Hepatocyte (in vitro differentiated cells): ENCODE measurements at regions not wholly inside any gene's neighbourhood (a gene's known extent, or its start where the extent isn't known, plus 50 kb on each side); places are given as distances from the start of the nearest gene placed in this dataset.
"Not testable (repeated sequence)": the region's sequence is repeated elsewhere in the genome, so short reads cannot be mapped to it uniquely, and the experiment has no call there.

Experiments used
- DNase-seq: peaks from one replicate; pipeline ENCODE4 v3.0.0-alpha.2; 2016; ENCODE audit warnings: low spot score
- H2AFZ ChIP-seq: fragments of 200-600 bp; sonication (generic); 2 replicates; pipeline ENCODE4 v1.6.0; 2016; ENCODE audit warnings: antibody characterized with exemption, mild to moderate bottlenecking
- H3K27ac ChIP-seq: fragments of 200-600 bp; sonication (generic); 2 replicates; pipeline ENCODE4 v1.5.1; 2016; ENCODE audit warnings: mild to moderate bottlenecking
- H3K27me3 ChIP-seq: fragments of 200-600 bp; sonication (generic); 2 replicates; pipeline ENCODE4 v1.6.1; 2016
- H3K36me3 ChIP-seq: fragments of 200-600 bp; sonication (generic); replicated peaks from 2 replicates; pipeline ENCODE4 v1.5.1; 2016; ENCODE audit warnings: low read depth; ENCODE audit not compliant: insufficient read depth
- H3K4me1 ChIP-seq: fragments of 200-600 bp; sonication (generic); 2 replicates; pipeline ENCODE4 v1.5.1; 2016; ENCODE audit warnings: mild to moderate bottlenecking, moderate library complexity; ENCODE audit not compliant: insufficient read depth
- H3K4me2 ChIP-seq: fragments of 200-600 bp; sonication (generic); 2 replicates; pipeline ENCODE4 v1.6.0; 2016
- H3K4me3 ChIP-seq: fragments of 200-600 bp; sonication (generic); 2 replicates; pipeline ENCODE4 v1.5.1; 2016; ENCODE audit warnings: mild to moderate bottlenecking
- H3K79me2 ChIP-seq: fragments of 200-600 bp; sonication (generic); 2 replicates; pipeline ENCODE4 v1.6.0; 2017; ENCODE audit warnings: mild to moderate bottlenecking
- H3K9me2 ChIP-seq: fragments of 200-600 bp; sonication (generic); replicated peaks from 2 replicates; pipeline ENCODE4 v1.6.0; 2017; ENCODE audit warnings: mild to moderate bottlenecking; ENCODE audit not compliant: insufficient read depth
- H3K9me3 ChIP-seq: fragments of 200-600 bp; sonication (generic); 2 replicates; pipeline ENCODE4 v1.5.1; 2016; ENCODE audit warnings: low read depth, mild to moderate bottlenecking
- H4K20me1 ChIP-seq: fragments of 200-600 bp; sonication (generic); 2 replicates; pipeline ENCODE4 v1.6.0; 2016; ENCODE audit warnings: mild to moderate bottlenecking; ENCODE audit not compliant: insufficient read depth, poor library complexity, severe bottlenecking
- CTCF ChIP-seq: fragments of 200-600 bp; sonication (generic); IDR thresholded peaks from 2 replicates; pipeline ENCODE4 v1.5.1; 2016; ENCODE audit warnings: antibody characterized with exemption, mild to moderate bottlenecking; ENCODE audit not compliant: poor library complexity
- EZH2 ChIP-seq: fragments of 200-600 bp; sonication (generic); IDR thresholded peaks from 2 replicates; pipeline ENCODE4 v1.6.1; 2016; ENCODE audit warnings: antibody characterized with exemption, mild to moderate bottlenecking, borderline replicate concordance
- EZH2phosphoT487 ChIP-seq: fragments of 200-600 bp; sonication (generic); IDR thresholded peaks from one replicate; pipeline ENCODE4 v1.6.1; 2018; ENCODE audit warnings: antibody characterized with exemption, mild to moderate bottlenecking, low read depth, moderate library complexity; ENCODE audit not compliant: unreplicated experiment, severe bottlenecking
- WGBS: methylation state at CpG from one replicate; pipeline ENCODE4 v1.1.6; 2016; ENCODE audit warnings: low lambda C conversion rate; ENCODE audit errors: missing lambda C conversion rate; 5-methylcytosine and 5-hydroxymethylcytosine counted together

DNA sequence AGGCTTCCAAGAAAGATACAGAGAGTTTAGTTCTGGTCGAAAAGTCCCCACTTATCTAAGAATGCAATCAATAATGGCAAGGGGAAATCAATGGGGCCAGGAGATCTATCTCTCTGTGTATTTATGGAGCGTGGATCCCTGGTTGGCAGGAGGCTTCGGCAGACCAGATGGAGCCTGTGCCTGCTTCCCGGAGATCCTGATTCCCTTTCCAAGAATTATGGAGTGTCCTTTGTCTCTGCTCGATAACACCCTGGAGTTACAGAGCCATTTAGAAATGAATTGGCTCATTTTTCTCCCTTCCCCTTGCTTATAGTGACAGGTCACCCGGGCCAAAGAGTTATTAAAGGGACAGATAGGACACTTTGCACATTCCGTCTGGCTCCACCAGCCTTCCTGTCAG lies 92.4 kb downstream of the ISX start:
- no peaks in the 10 kb centered on the region for H4K20me1 ChIP-seq
- 84% methylated on average over 7 of the region's 7 CpGs for WGBS
- no peaks in the 10 kb centered on the region for H3K4me1 ChIP-seq
- no peak for DNase-seq
- no peak overlapping the region for H3K27ac ChIP-seq
- peaks cover 7% of the 10 kb centered on the region for H3K27me3 ChIP-seq
- no peaks in the 10 kb centered on the region for H3K36me3 ChIP-seq
- H2AFZ ChIP-seq: no peak overlapping the region
- H3K79me2 ChIP-seq: no peaks in the 10 kb centered on the region
- H3K9me2 ChIP-seq: no peaks in the 10 kb centered on the region
- H3K9me3 ChIP-seq: no peaks in the 10 kb centered on the region
- no peak overlapping the region for H3K4me2 ChIP-seq
- H3K4me3 ChIP-seq: no peak overlapping the region
- TF ChIP-seq EZH2 (no peak), EZH2phosphoT487 (no peak), CTCF (no peak)

DNA sequence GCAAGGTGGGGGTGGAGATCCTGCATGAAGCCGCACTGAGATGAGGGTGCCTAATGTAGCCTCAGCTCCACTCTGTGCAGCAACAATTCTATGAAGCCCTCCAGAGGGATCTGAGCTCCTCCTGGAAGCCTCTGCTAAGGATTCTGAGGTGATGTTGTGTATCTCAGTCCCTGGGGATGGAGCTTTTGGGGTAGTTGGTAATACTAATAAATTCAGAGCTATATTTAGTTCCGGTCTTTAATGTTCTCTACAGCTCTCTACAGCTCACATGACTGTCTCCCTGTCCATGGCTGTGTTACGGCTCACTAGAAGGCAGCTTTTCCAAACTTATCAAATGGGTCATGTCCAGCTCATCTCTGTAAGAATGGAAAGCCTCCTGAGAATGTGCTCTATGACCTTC lies 93.4 kb downstream of the ISX start:
- Histone ChIP-seq H3K79me2 (no peaks in the 10 kb centered on the region), H3K9me2 (no peaks in the 10 kb centered on the region), H3K27ac (no peak overlapping the region), H3K9me3 (no peaks in the 10 kb centered on the region), H3K36me3 (no peaks in the 10 kb centered on the region), H3K4me2 (no peak overlapping the region), H2AFZ (no peak overlapping the region), H3K4me1 (no peaks in the 10 kb centered on the region), H3K27me3 (peaks cover 6% of the 10 kb centered on the region), H3K4me3 (no peak overlapping the region), H4K20me1 (no peaks in the 10 kb centered on the region)
- no peak for DNase-seq
- WGBS: 89% methylated on average over 3 of the region's 3 CpGs
- no peak for TF ChIP-seq EZH2phosphoT487

DNA sequence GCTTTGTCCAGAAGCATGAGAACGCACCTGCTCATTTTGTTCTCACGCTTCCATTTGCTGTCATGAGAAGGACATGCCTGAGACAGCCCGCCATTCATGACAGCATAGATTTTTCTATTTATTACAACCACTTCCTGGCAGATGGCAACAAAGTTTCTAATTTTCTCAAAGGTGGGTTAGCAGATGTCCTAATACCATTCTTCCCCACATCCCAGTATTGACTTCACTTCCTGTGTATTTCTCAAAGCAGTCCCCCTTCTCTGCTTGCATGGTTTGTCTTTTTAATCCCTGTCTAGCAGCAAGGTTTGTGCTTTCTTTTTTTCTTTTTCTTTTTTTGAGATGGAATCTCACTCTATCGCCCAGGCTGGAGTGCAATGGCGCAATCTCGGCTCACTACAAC lies 94.3 kb downstream of the ISX start:
- 94% methylated on average over 6 of the region's 6 CpGs for WGBS
- Histone ChIP-seq H3K36me3 (no peaks in the 10 kb centered on the region), H3K4me1 (no peaks in the 10 kb centered on the region), H3K27ac (no peak overlapping the region), H3K9me3 (no peaks in the 10 kb centered on the region), H3K27me3 (peaks cover 6% of the 10 kb centered on the region), H3K4me2 (no peak overlapping the region), H4K20me1 (no peaks in the 10 kb centered on the region), H3K4me3 (no peak overlapping the region), H2AFZ (no peak overlapping the region), H3K9me2 (no peaks in the 10 kb centered on the region), H3K79me2 (no peaks in the 10 kb centered on the region)
- TF ChIP-seq CTCF: no peak
- TF ChIP-seq EZH2: no peak
- no peak for TF ChIP-seq EZH2phosphoT487
- DNase-seq: no peak

DNA sequence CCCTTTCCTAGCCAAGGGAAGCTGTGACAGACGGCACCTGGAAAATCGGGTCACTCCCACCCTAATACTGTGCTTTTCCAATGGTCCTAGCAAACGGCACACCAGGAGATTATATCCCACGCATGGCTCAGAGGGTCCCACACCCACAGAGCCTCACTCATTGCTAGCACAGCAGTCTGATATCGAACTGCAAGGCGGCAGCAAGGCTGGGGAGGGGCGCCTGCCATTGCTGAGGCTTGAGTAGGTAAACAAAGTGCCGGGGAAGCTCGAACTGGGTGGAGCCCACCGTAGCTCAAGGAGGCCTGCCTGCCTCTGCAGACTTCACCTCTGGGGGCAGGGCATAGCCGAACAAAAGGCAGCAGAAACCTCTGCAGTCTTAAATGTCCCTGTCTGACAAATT lies 91.4 kb upstream of the HMGXB4 start:
- H3K9me2 ChIP-seq, H3K4me1 ChIP-seq, DNase-seq, H2AFZ ChIP-seq, H3K79me2 ChIP-seq, H3K4me2 ChIP-seq, H3K4me3 ChIP-seq, H3K27ac ChIP-seq, H3K9me3 ChIP-seq, H4K20me1 ChIP-seq, H3K27me3 ChIP-seq, H3K36me3 ChIP-seq: not testable (repeated sequence)
- WGBS: 73% methylated on average over 11 of the region's 11 CpGs
